Tibial artery (tissue), 4 donors: ENCODE measurements at regions not wholly inside any gene's neighbourhood (a gene's known extent, or its start where the extent isn't known, plus 50 kb on each side); places are given as distances from the start of the nearest gene placed in this dataset.
"Not testable (repeated sequence)": the region's sequence is repeated elsewhere in the genome, so short reads cannot be mapped to it uniquely, and the experiment has no call there.

ENCODE experiments used
- DNase-seq, 2 donors: peaks; one replicate each; pipeline ENCODE4 v3.0.0-alpha.2; 2019
- H3K27ac ChIP-seq, 2 donors: fragments of 200-600 bp; sonication (generic) in 1 of 2; 1 replicate in 1 of 2; 2 replicates in 1 of 2; pipeline ENCODE4 v1.5.1; 2018 to 2019; ENCODE audit warnings: mild to moderate bottlenecking in 1 of 2
- H3K27me3 ChIP-seq, 2 donors: fragments of 200-600 bp; sonication (generic) in 1 of 2; one replicate each; pipeline versions ENCODE4 v1.5.1 to v1.6.0; 2016 to 2019
- H3K36me3 ChIP-seq, 3 donors: fragments of 200-600 bp; sonication (generic) in 2 of 3; one replicate each; pipeline ENCODE4 v1.5.1; 2016 to 2019; ENCODE audit warnings: mild to moderate bottlenecking in 2 of 3
- H3K4me1 ChIP-seq, 4 donors: fragments of 200-600 bp; sonication (generic) in 2 of 4; 1 replicate in 3 of 4; 2 replicates in 1 of 4; pipeline ENCODE4 v1.5.1; 2016 to 2019
- H3K4me3 ChIP-seq, 2 donors: fragments of 200-600 bp; sonication (generic) in 1 of 2; 1 replicate in 1 of 2; 2 replicates in 1 of 2; pipeline ENCODE4 v1.5.1; 2018 to 2019; ENCODE audit warnings: mild to moderate bottlenecking in 2 of 2
- H3K9me3 ChIP-seq, 3 donors: fragments of 200-600 bp; sonication (generic) in 1 of 3; one replicate each; pipeline ENCODE4 v1.5.1; 2016 to 2019
- intact Hi-C: fragments of 100-400 bp; cut with DNase I; formaldehyde crosslinking; loops from one replicate; pipeline ENCODE4 v1.15.0; 2023; ENCODE audit warnings: low total_unique reads
- TF ChIP-seq, protein P1 (sequence below), 2 experiments: fragments of 200-600 bp in 1 of 2; fragments of 450-650 bp in 1 of 2; IDR thresholded peaks; one replicate each; pipeline ENCODE4 v1.5.1; 2017 to 2019; ENCODE audit warnings: antibody characterized with exemption in 2 of 2, mild to moderate bottlenecking in 1 of 2, moderate library complexity in 1 of 2

DNA sequence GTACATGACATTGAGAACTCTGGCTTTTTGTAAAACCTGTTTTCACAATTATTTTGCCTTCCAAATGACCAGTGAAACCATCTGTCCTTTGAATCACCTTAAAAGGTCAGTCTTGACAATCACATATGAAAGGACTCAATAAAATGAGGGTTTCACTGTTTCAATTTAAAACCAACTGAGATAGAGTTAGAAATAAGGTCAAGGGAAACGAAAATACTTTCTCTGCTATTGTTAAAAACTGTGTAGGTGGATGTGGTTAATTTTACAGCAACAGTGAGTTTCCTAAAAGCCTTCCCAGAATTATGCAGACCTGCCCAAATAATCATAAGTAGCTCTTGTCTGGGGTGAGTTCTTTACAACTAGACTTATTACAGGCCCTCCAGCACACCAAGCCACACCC, 839.9 kb downstream of the RAB28 start:
- intact Hi-C loops = no loop called here
- Histone ChIP-seq H3K9me3 (no peaks in the 10 kb centered on the region), H3K4me1 (peaks cover 0 to 3% (median 0%) of the 10 kb centered on the region in 4 donors), H3K27me3 (no peaks in the 10 kb centered on the region), H3K27ac (no peak overlapping the region), H3K4me3 (no peak overlapping the region), H3K36me3 (no peaks in the 10 kb centered on the region)
- TF ChIP-seq, protein P1, sequence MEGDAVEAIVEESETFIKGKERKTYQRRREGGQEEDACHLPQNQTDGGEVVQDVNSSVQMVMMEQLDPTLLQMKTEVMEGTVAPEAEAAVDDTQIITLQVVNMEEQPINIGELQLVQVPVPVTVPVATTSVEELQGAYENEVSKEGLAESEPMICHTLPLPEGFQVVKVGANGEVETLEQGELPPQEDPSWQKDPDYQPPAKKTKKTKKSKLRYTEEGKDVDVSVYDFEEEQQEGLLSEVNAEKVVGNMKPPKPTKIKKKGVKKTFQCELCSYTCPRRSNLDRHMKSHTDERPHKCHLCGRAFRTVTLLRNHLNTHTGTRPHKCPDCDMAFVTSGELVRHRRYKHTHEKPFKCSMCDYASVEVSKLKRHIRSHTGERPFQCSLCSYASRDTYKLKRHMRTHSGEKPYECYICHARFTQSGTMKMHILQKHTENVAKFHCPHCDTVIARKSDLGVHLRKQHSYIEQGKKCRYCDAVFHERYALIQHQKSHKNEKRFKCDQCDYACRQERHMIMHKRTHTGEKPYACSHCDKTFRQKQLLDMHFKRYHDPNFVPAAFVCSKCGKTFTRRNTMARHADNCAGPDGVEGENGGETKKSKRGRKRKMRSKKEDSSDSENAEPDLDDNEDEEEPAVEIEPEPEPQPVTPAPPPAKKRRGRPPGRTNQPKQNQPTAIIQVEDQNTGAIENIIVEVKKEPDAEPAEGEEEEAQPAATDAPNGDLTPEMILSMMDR (IDR thresholded peaks at IDR 0.05) = no peak
- DNase-seq = no peak

DNA sequence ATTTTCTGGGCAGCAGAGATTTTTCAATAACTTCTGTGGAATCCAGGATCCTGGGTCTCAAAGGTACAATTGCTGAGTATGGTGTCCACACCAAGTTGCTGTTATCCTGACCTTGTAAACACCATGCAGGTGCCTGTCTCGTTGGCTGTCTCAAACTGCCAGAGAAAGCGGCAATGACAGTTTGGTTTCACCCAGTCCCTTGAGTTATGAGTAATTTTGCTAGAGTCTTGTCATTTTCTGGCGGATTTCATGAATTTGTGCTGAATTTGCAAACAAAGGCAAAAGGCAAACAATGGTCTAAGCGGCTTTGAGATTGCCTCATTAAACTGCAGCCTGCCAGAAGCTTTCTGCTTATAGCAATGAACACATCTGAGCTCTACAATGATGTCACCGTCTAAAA, 847.9 kb downstream of the RAB28 start:
- no peaks in the 10 kb centered on the region for H3K4me1 ChIP-seq
- H3K27me3 ChIP-seq = peaks cover 0 to 4% of the 10 kb centered on the region in 2 donors
- intact Hi-C loops = no loop called here
- TF ChIP-seq, protein P1 (IDR thresholded peaks at IDR 0.05) = no peak
- no peaks in the 10 kb centered on the region for H3K36me3 ChIP-seq
- no peaks in the 10 kb centered on the region for H3K9me3 ChIP-seq
- H3K4me3 ChIP-seq = no peak overlapping the region
- DNase-seq = no peak
- H3K27ac ChIP-seq = no peak overlapping the region

DNA sequence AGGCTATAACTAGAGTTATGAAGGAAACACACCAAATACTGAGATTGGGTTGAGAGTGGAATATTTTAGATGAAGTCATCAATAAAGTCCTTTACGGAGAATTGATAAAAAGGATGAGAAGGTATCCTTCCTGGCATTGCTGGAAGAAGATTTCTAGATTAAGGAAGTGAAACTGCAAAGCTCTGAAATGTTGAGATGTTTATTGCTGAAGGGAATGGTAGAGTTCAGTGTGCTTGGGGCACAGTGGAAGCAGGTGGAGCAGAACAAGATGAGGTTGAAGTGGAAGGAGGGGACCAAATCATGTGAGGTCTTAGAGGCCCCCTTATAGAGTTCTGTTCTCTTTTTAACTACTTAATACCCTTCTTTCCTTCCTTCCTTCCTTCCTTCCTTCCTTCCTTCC, 848.5 kb downstream of the RAB28 start:
- H3K27me3 ChIP-seq = peaks cover 0 to 4% of the 10 kb centered on the region in 2 donors
- no peak for DNase-seq
- no peak overlapping the region for H3K27ac ChIP-seq
- H3K4me1 ChIP-seq = no peaks in the 10 kb centered on the region
- H3K36me3 ChIP-seq = no peaks in the 10 kb centered on the region
- intact Hi-C loops = no loop called here
- H3K9me3 ChIP-seq = no peaks in the 10 kb centered on the region
- TF ChIP-seq, protein P1 (IDR thresholded peaks at IDR 0.05) = no peak
- H3K4me3 ChIP-seq = no peak overlapping the region

DNA sequence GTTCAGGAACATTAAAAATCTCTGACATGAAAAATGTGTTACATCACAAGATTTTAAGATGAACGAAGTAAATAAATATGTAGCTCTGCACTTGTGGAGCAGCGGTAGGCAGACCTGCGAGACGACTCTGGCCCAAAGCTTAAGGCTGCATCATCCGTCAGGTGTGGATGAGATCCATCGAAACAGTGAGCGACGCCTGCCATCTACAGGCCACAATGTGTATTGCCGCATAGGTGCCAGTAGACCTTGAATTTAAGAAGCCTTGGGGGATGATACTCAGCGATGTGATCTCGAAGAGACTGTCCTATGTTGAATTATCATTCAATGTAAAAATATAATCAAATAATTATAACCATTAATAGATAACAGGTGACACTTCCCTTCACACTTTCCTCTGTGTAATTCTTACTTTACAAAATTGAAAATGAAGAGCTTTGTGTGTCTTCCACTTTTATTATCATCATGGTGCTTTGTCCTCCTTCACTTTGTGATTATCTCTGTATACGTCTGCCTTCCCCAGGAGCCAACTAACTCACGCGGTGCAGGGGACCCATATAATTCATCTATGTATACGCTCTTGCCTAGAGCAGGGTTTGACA, 851.0 kb downstream of the RAB28 start:
- H3K4me1 ChIP-seq = no peaks in the 10 kb centered on the region
- H3K4me3 ChIP-seq = no peak overlapping the region
- H3K27me3 ChIP-seq = peaks cover 0 to 4% of the 10 kb centered on the region in 2 donors
- H3K36me3 ChIP-seq = no peaks in the 10 kb centered on the region
- no peak overlapping the region for H3K27ac ChIP-seq
- peak; percentile 69 to 71 for DNase-seq
- no peaks in the 10 kb centered on the region for H3K9me3 ChIP-seq
- TF ChIP-seq, protein P1 (IDR thresholded peaks at IDR 0.05) = peak; percentile 66 to 85
- intact Hi-C loops = no loop called here

DNA sequence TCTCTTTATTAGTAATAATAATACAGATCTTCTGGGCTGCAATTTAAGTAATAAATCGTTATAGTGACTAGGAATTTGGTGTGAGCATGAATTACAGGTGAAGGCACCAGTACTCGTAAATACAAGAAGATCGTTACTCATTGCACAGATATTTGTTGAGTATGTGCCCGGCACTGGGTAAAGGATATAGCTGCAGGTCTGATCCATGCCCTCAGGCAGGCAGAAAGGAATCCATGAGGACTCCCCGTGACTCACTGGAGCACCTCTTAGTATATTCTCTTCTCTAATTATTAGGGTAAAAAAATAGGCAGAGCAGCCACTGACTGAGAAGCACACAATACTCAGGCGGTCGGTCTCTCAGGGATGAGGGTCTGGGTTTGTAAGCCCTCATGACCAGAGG, 868.3 kb downstream of the RAB28 start:
- no peak for DNase-seq
- Histone ChIP-seq H3K27me3 (no peaks in the 10 kb centered on the region), H3K4me1 (no peaks in the 10 kb centered on the region), H3K4me3 (no peak overlapping the region), H3K9me3 (no peaks in the 10 kb centered on the region), H3K36me3 (no peaks in the 10 kb centered on the region), H3K27ac (no peak overlapping the region)
- intact Hi-C loops = no loop called here
- TF ChIP-seq, protein P1 (IDR thresholded peaks at IDR 0.05) = no peak

DNA sequence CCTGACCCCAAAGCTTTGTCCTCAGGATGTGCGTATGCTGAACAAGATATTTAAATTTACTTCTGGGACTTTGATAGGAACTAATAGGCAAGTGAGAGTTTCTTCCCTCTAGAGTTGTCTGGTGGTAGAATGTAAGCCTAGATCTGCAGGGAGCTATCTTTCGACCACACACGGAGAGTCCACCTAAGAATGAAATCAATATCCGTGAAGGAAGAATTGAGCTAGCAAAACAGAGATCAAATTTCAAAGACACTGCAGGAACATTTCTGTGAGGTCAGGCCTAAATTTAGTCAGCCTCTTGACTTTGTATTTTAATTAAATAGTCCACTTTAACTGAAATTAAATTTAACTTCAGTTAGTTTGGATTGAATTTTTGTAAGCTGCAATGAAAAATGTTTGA, 871.3 kb downstream of the RAB28 start:
- no peak overlapping the region for H3K27ac ChIP-seq
- TF ChIP-seq, protein P1 (IDR thresholded peaks at IDR 0.05) = no peak
- no peaks in the 10 kb centered on the region for H3K27me3 ChIP-seq
- H3K36me3 ChIP-seq = no peaks in the 10 kb centered on the region
- intact Hi-C loops = no loop called here
- no peaks in the 10 kb centered on the region for H3K9me3 ChIP-seq
- H3K4me1 ChIP-seq = no peaks in the 10 kb centered on the region
- no peak for DNase-seq
- no peak overlapping the region for H3K4me3 ChIP-seq

DNA sequence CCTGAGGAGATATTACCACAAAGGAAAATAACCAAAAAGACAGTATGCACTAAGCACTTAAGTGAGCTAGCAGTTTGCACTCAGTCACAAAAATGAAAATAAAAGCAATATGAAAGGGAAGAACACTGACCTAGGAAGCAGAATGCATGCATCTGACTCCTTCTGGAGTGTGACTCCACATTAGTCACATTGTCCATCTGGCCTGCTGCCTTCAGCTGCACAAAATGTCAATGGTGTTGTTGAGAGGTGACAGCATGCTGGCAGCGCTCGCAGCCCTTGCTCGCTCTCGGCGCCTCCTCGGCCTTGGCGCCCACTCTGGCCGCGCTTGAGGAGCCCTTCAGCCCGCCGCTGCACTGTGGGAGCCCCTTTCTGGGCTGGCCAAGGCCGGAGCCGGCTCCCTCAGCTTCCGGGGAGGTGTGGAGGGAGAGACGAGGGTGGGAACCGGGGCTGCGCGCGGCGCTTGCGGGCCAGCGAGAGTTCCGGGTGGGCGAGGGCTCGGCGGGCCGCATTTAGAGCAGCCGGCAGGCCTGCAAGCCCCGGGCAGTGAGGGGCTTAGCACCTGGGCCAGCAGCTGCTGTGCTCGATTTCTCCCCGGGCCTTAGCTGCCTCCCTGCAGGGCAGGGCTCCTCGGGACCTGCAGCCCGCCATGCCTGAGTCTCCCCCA, 874.8 kb downstream of the RAB28 start:
- H3K4me3 ChIP-seq, H3K27ac ChIP-seq, H3K36me3 ChIP-seq, H3K27me3 ChIP-seq, H3K4me1 ChIP-seq, H3K9me3 ChIP-seq, DNase-seq, intact Hi-C loops: not testable (repeated sequence)
